GM19035 (cell line): ENCODE measurements at regions not wholly inside any gene's neighbourhood (a gene's known extent, or its start where the extent isn't known, plus 50 kb on each side); places are given as distances from the start of the nearest gene placed in this dataset.
"Not testable (repeated sequence)": the region's sequence is repeated elsewhere in the genome, so short reads cannot be mapped to it uniquely, and the experiment has no call there.

Experiments
- ATAC-seq: cut with Tn5 transposase; IDR thresholded peaks from one replicate; pipeline ENCODE4 v1.9.1; 2021; ENCODE audit not compliant: unreplicated experiment

- ATAC-seq = no peak
Observed at GRCh38 chr9:17083258-17083657, 51.6 kb upstream of the CNTLN start.

GRCh38 chr9:17082343-17083064 is 52.3 kb upstream of the CNTLN start:
- ATAC-seq = no peak

- no peak for ATAC-seq
Observed at GRCh38 chr9:17081814-17082213, 53.0 kb upstream of the CNTLN start.

GRCh38 chr9:17081351-17081750 is 53.5 kb upstream of the CNTLN start:
- no peak for ATAC-seq

GRCh38 chr9:17075758-17076485 is 58.9 kb upstream of the CNTLN start:
- no peak for ATAC-seq

- no peak for ATAC-seq
Observed at GRCh38 chr9:17075146-17075757, 59.6 kb upstream of the CNTLN start.

GRCh38 chr9:17072563-17072962 is 62.3 kb upstream of the CNTLN start:
- not testable (repeated sequence) for ATAC-seq

- ATAC-seq = no peak
Observed at GRCh38 chr9:17068671-17069070, 66.2 kb upstream of the CNTLN start.

- ATAC-seq = no peak
Observed at GRCh38 chr9:17065062-17065461, 69.8 kb upstream of the CNTLN start.

- ATAC-seq = no peak
Observed at GRCh38 chr9:17064558-17064957, 70.3 kb upstream of the CNTLN start.

GRCh38 chr9:17063535-17064135 is 71.2 kb upstream of the CNTLN start:
- ATAC-seq = peak; percentile 78

- no peak for ATAC-seq
Observed at GRCh38 chr9:17062497-17062896, 72.3 kb upstream of the CNTLN start.

GRCh38 chr9:17060450-17060849 is 74.4 kb upstream of the CNTLN start:
- no peak for ATAC-seq

- no peak for ATAC-seq
Observed at GRCh38 chr9:17059465-17059864, 75.4 kb upstream of the CNTLN start.

GRCh38 chr9:17057729-17058128 is 77.1 kb upstream of the CNTLN start:
- no peak for ATAC-seq

- no peak for ATAC-seq
Observed at GRCh38 chr9:17052626-17053025, 82.2 kb upstream of the CNTLN start.

- no peak for ATAC-seq
Observed at GRCh38 chr9:17045381-17045940, 89.4 kb upstream of the CNTLN start.

GRCh38 chr9:17031546-17031945 is 103.3 kb upstream of the CNTLN start:
- no peak for ATAC-seq

- ATAC-seq = no peak
Observed at GRCh38 chr9:17025281-17025680, 109.6 kb upstream of the CNTLN start.

GRCh38 chr9:17024129-17024528 is 110.7 kb upstream of the CNTLN start:
- no peak for ATAC-seq

GRCh38 chr9:17021387-17021970 is 113.4 kb upstream of the CNTLN start:
- ATAC-seq = no peak
